Esophagus squamous epithelium (tissue), 5 donors: ENCODE measurements at regions not wholly inside any gene's neighbourhood (a gene's known extent, or its start where the extent isn't known, plus 50 kb on each side); places are given as distances from the start of the nearest gene placed in this dataset.

Experiments
- DNase-seq: peaks from one replicate; lab custom pipeline; 2025; lab: John Stamatoyannopoulos, UW
- H3K27ac ChIP-seq, 4 donors: fragments of 200-600 bp; sonication (generic); one replicate each; pipeline ENCODE4 v1.5.1; 2016 to 2019; ENCODE audit warnings: mild to moderate bottlenecking in 1 of 4
- H3K27me3 ChIP-seq, 4 donors: fragments of 200-600 bp; sonication (generic); 1 replicate in 3 of 4; 2 replicates in 1 of 4; pipeline versions ENCODE4 v1.5.1 to v1.6.0; 2017 to 2021; ENCODE audit warnings: antibody characterized with exemption in 1 of 4
- H3K36me3 ChIP-seq, 3 donors: fragments of 200-600 bp; sonication (generic); one replicate each; pipeline ENCODE4 v1.5.1; 2016 to 2019
- H3K4me1 ChIP-seq, 3 donors: fragments of 200-600 bp; sonication (generic); one replicate each; pipeline ENCODE4 v1.5.1; 2017 to 2019
- H3K4me3 ChIP-seq, 4 donors: fragments of 200-600 bp; sonication (generic); 1 replicate in 3 of 4; 2 replicates in 1 of 4; pipeline ENCODE4 v1.5.1; 2016 to 2019; ENCODE audit warnings: mild to moderate bottlenecking in 2 of 4, moderate library complexity in 1 of 4
- H3K9me3 ChIP-seq, 3 donors: fragments of 200-600 bp; sonication (generic); one replicate each; pipeline ENCODE4 v1.5.1; 2016 to 2019
- POLR2A ChIP-seq, 4 donors: fragments of 450-650 bp; IDR thresholded peaks; one replicate each; pipeline ENCODE4 v1.6.1; 2017; ENCODE audit warnings: antibody characterized with exemption in 4 of 4, mild to moderate bottlenecking in 4 of 4, moderate library complexity in 3 of 4
- WGBS, 2 donors: methylation state at CpG; one replicate each; pipeline ENCODE4 v1.1.5; 2018; 5-methylcytosine and 5-hydroxymethylcytosine counted together
- intact Hi-C: fragments of 100-400 bp; cut with DNase I; formaldehyde crosslinking; loops from one replicate; pipeline ENCODE4 v1.15.0; 2022
- TF ChIP-seq, protein P1 (sequence below), 6 experiments: fragments of 450-650 bp in 4 of 6; fragments of 200-600 bp in 2 of 6; sonication (generic) in 2 of 6; IDR thresholded peaks; one replicate each; pipeline ENCODE4 v1.5.1; 2016 to 2019; ENCODE audit warnings: antibody characterized with exemption in 6 of 6, mild to moderate bottlenecking in 4 of 6, moderate library complexity in 4 of 6
- donor health status: DM: yes; HTN: yes; CAD: no.

DNA sequence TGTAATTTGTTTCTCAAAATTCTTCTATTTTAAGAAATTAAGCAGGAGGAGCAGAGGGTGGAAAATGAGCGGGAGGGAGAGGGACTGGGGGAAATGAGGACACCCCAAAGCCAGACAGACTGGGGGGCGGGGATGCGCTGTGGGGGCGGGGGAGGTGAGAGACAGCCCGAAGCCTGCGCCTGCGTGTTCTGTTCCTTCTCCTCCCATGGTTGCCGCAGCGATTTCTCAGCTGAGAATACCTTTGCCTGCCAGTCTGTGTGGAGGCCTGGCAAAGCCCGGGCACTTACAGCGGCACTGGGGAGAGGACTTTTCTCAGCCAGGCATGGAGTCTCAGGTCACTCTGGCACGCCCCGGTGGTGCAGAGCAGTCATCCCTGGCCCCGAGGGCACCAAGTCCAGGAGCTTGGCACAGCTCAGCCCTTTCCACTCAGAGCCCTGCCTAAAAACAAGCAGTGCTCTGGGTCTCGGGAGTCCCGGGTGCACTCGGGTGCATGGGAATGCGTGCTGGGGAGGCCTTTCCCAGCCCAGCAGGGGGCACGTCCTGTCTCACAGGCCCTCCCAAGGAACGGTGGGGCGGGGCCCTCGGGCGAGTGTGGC lies 289.3 kb upstream of the HS6ST1 start:
- no peaks in the 10 kb centered on the region for H3K9me3 ChIP-seq
- intact Hi-C loops = no loop called here
- peak overlapping the region in 1 of 4 donors; percentile 30 for H3K4me3 ChIP-seq
- no peak for DNase-seq
- peaks cover 0 to 12% (median 0%) of the 10 kb centered on the region in 3 donors for H3K4me1 ChIP-seq
- TF ChIP-seq POLR2A (IDR thresholded peaks at IDR 0.05) = no peak
- TF ChIP-seq, protein P1, sequence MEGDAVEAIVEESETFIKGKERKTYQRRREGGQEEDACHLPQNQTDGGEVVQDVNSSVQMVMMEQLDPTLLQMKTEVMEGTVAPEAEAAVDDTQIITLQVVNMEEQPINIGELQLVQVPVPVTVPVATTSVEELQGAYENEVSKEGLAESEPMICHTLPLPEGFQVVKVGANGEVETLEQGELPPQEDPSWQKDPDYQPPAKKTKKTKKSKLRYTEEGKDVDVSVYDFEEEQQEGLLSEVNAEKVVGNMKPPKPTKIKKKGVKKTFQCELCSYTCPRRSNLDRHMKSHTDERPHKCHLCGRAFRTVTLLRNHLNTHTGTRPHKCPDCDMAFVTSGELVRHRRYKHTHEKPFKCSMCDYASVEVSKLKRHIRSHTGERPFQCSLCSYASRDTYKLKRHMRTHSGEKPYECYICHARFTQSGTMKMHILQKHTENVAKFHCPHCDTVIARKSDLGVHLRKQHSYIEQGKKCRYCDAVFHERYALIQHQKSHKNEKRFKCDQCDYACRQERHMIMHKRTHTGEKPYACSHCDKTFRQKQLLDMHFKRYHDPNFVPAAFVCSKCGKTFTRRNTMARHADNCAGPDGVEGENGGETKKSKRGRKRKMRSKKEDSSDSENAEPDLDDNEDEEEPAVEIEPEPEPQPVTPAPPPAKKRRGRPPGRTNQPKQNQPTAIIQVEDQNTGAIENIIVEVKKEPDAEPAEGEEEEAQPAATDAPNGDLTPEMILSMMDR (IDR thresholded peaks at IDR 0.05) = no peak
- H3K36me3 ChIP-seq = no peaks in the 10 kb centered on the region
- H3K27ac ChIP-seq = no peak overlapping the region
- 43 to 67% methylated on average over 5 to 11 of the region's 23 CpGs for WGBS, 2 donors
- H3K27me3 ChIP-seq = no peaks in the 10 kb centered on the region

DNA sequence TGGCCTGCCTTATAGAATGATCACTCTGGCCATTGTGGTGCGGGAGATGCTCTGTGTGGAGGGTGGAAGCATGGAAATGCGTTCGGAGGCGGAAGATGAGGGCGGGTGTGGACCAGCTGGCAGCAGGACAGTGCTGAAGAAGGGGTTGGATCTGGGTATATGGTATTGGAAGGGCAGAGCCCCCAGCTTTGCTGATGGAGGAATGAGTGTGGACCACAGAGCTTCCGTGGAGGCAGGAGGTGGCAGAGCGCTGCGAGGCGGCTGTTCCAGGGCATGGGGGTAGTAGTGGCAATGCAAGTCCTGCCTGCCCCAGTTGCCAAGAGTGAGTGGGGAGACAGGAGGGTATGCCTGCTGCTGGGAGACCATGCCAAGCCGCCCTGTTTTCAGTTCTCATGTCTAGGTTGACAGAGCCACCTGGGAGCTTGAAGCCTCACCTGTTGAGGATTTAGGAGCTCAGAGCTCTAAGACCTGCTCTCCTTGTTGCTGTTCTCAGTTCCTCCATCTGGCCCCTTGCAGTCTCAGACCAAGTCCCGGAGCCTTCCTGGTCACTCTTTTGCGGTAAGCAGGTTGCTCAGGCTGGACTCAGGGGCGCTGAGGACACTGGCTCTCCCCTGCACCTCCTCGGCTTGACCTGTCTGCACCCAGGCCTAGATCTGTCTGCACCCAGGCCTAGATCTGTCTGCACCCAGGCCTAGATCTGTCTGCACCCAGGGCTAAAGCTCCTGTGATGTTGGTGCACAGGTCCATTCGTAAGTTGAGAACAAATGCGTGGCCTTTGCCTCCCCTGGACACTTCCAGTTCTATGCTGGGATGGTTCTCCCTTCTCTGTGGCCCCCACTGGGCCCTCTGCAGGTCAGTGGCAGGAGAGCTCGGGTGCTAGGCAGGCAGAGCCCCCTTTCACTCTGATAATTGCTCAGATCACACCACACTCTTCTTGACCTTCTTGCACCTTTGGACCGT lies 290.5 kb upstream of the HS6ST1 start:
- 88 to 92% methylated on average over 13 to 14 of the region's 18 CpGs for WGBS, 2 donors
- Histone ChIP-seq H3K27me3 (no peaks in the 10 kb centered on the region), H3K4me1 (peaks cover 0 to 12% (median 0%) of the 10 kb centered on the region in 3 donors), H3K9me3 (no peaks in the 10 kb centered on the region), H3K4me3 (no peak overlapping the region), H3K27ac (no peak overlapping the region), H3K36me3 (no peaks in the 10 kb centered on the region)
- TF ChIP-seq POLR2A (IDR thresholded peaks at IDR 0.05) = no peak
- TF ChIP-seq, protein P1 (IDR thresholded peaks at IDR 0.05) = no peak
- no peak for DNase-seq
- intact Hi-C loops = no loop called here

DNA sequence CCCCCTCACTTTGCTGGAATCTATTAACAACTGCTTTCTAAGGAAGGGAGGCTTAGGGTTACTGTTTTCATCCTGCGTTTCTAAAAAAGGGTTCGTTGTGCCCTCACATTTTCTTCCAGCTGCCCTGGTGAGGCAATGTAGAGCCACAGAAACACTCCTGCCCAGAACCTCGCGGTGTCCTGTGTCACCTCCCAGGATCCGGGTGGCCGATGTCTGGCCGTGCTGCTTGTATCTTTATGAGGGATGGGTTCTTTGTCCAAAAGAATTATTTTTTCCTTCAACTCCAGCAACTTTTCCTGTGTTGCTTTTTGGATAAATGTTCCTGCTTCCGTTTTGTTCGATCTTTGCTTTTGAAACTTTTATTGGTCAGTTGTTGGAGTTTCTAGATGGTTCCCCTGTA lies 291.8 kb upstream of the HS6ST1 start:
- DNase-seq = no peak
- Histone ChIP-seq H3K4me3 (no peak overlapping the region), H3K36me3 (no peaks in the 10 kb centered on the region), H3K9me3 (no peaks in the 10 kb centered on the region), H3K27ac (no peak overlapping the region), H3K4me1 (peaks cover 0 to 12% (median 0%) of the 10 kb centered on the region in 3 donors), H3K27me3 (no peaks in the 10 kb centered on the region)
- intact Hi-C loops = no loop called here
- TF ChIP-seq, protein P1 (IDR thresholded peaks at IDR 0.05) = no peak
- no peak for TF ChIP-seq POLR2A (IDR thresholded peaks at IDR 0.05)
- WGBS, 2 donors = 87 to 92% methylated on average over 9 of the region's 9 CpGs

DNA sequence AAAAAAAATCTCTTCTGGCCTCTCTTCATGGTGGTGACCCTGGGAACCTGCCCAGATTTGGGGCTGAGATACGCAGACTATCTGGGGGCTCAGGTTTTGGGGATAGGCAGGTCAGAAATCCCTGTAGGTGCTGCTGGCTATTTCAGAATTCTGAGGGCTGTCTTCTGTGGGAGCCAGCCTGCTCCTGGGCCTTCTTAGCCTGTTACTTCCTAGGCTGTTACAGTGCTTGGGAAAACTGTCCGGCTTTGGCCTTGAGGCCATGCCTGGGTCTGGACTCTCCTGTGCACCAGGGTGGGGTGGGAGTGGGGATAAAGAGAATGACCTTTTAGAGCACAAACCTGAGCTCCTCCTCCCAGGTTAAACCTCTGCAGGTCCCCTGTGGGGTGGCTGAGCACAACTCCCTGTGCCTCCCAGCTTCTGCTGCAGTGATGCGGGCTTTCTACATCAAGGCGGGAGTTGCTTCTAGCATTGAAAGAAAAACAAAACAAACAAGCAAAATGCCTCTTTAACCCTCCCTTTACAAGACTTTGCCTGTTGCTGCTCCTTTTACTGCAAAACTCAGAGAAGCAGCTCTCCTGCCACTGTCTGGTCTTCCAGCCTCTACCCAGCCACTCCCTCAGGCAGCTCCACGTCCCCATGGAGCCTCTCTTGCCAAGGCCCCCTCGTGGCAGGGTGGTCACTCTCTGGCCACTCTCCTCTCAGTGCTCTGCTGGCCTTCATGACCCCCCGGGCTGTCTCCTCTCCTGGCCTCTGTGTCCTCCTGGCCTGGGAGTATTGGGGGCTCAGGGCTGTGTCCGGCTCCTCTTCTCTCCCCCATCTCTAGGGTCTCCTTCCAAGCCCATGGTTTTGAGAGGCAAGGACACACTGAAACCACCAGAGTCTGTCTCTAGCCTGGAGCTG lies 293.0 kb upstream of the HS6ST1 start:
- TF ChIP-seq, protein P1 (IDR thresholded peaks at IDR 0.05) = no peak
- TF ChIP-seq POLR2A (IDR thresholded peaks at IDR 0.05) = no peak
- intact Hi-C loops = no loop called here
- DNase-seq = no peak
- Histone ChIP-seq H3K36me3 (no peaks in the 10 kb centered on the region), H3K27me3 (no peaks in the 10 kb centered on the region), H3K4me3 (no peak overlapping the region), H3K4me1 (peaks cover 0 to 12% (median 0%) of the 10 kb centered on the region in 3 donors), H3K27ac (no peak overlapping the region), H3K9me3 (no peaks in the 10 kb centered on the region)
- 78 to 87% methylated on average over 7 of the region's 8 CpGs for WGBS, 2 donors
